H1 (cell line): ENCODE measurements at regions not wholly inside any gene's neighbourhood (a gene's known extent, or its start where the extent isn't known, plus 50 kb on each side); places are given as distances from the start of the nearest gene placed in this dataset.

ENCODE experiments used
- CTCF ChIA-PET: fragments of 300-600 bp; sonication (Branson Sonifier 250); formaldehyde crosslinking; loops from one replicate; lab custom pipeline; 2021; ENCODE audit not compliant: partially characterized antibody; lab: Charles Lee
- POLR2A ChIA-PET: fragments of 300-600 bp; sonication (Branson Sonifier 250); formaldehyde crosslinking; loops from one replicate; lab custom pipeline; 2021; ENCODE audit warnings: inconsistent platforms; ENCODE audit not compliant: partially characterized antibody; lab: Charles Lee
- DNase-seq, 2 experiments: peaks; one replicate each; pipeline versions ENCODE4 v3.0.0 to v3.0.0-alpha.2; 2010 to 2022; ENCODE audit warnings: low spot score in 2 of 2, low read depth in 1 of 2, mixed read lengths in 1 of 2
- FAIRE-seq: peaks from 2 replicates; lab custom pipeline; 2011; peaks lifted over from hg19 to GRCh38; lab: Jason Lieb, UNC
- H2AFZ ChIP-seq: 2 replicates; pipeline ENCODE4 v1.8.1; 2012; ENCODE audit warnings: low read length, inconsistent platforms
- H2AK5ac ChIP-seq: 2 replicates; pipeline ENCODE4 v1.6.1; 2013; ENCODE audit warnings: low read depth, low read length
- H2BK120ac ChIP-seq: replicated peaks from 2 replicates; pipeline ENCODE3; 2013; ENCODE audit warnings: low read depth, low read length, inconsistent platforms
- H2BK12ac ChIP-seq: 2 replicates; pipeline ENCODE4 v1.6.1; 2013; ENCODE audit warnings: low read depth, low read length
- H2BK15ac ChIP-seq: 2 replicates; pipeline ENCODE4 v1.6.1; 2013; ENCODE audit warnings: low read length
- H2BK20ac ChIP-seq: 2 replicates; pipeline ENCODE4 v1.6.1; 2013; ENCODE audit warnings: low read length
- H2BK5ac ChIP-seq: 2 replicates; pipeline ENCODE4 v1.6.1; 2013; ENCODE audit warnings: low read depth, low read length
- H3K14ac ChIP-seq: 2 replicates; pipeline ENCODE4 v1.6.1; 2013; ENCODE audit warnings: inconsistent platforms; ENCODE audit not compliant: insufficient read length
- H3K18ac ChIP-seq: 2 replicates; pipeline ENCODE4 v1.6.1; 2013; ENCODE audit warnings: low read length; ENCODE audit errors: extremely low read depth
- H3K23ac ChIP-seq: 2 replicates; pipeline ENCODE4 v1.6.1; 2013; ENCODE audit warnings: inconsistent platforms; ENCODE audit not compliant: insufficient read length
- H3K23me2 ChIP-seq: 2 replicates; pipeline ENCODE4 v1.6.1; 2013; ENCODE audit warnings: low read depth, low read length
- H3K27ac ChIP-seq: 2 replicates; pipeline ENCODE4 v1.6.1; 2011; ENCODE audit warnings: low read depth, low read length, inconsistent platforms
- H3K27me3 ChIP-seq, 4 experiments: replicated peaks in 1 of 4; 1 replicate in 1 of 4; 2 replicates in 3 of 4; pipeline versions ENCODE4 v1.6.1 to v1.8.1; 2011 to 2013; ENCODE audit warnings: low read length in 3 of 4, mild to moderate bottlenecking in 3 of 4, inconsistent platforms in 2 of 4, mixed read lengths in 2 of 4, moderate library complexity in 1 of 4; ENCODE audit not compliant: control insufficient read depth in 3 of 4, insufficient read depth in 3 of 4; ENCODE audit errors: extremely low read depth in 1 of 4
- H3K36me3 ChIP-seq, 4 experiments: 2 replicates each; pipeline versions ENCODE4 v1.6.1 to v1.8.1; 2011 to 2013; ENCODE audit warnings: mild to moderate bottlenecking in 4 of 4, low read length in 3 of 4, moderate library complexity in 2 of 4, control low read depth in 1 of 4, inconsistent platforms in 1 of 4; ENCODE audit not compliant: insufficient read depth in 4 of 4, control insufficient read depth in 2 of 4
- H3K4ac ChIP-seq: replicated peaks from 2 replicates; pipeline ENCODE3; 2013; ENCODE audit warnings: low read length, low read depth, mixed read lengths, inconsistent platforms; ENCODE audit not compliant: insufficient read length
- H3K4me1 ChIP-seq, 4 experiments: replicated peaks in 1 of 4; 1 replicate in 1 of 4; 2 replicates in 3 of 4; pipeline versions ENCODE4 v1.6.1 to v1.8.1; 2011 to 2013; ENCODE audit warnings: low read length in 3 of 4, inconsistent platforms in 2 of 4, mixed read lengths in 1 of 4; ENCODE audit not compliant: insufficient read depth in 4 of 4, control insufficient read depth in 3 of 4
- H3K4me2 ChIP-seq, 2 experiments: 2 replicates each; pipeline versions ENCODE4 v1.6.1 to v1.8.1; 2011 to 2013; ENCODE audit warnings: low read depth in 2 of 2, low read length in 2 of 2, control low read depth in 1 of 2, inconsistent platforms in 1 of 2, mild to moderate bottlenecking in 1 of 2; ENCODE audit not compliant: insufficient read depth in 1 of 2
- H3K4me3 ChIP-seq, 4 experiments: fragments of 200-600, 300-600 bp in 1 of 4; sonication (generic), shearing (Covaris generic), sonication (Bioruptor Twin) in 1 of 4; 2 replicates each; pipeline versions ENCODE4 v1.5.1 to v1.8.1; 2011 to 2016; ENCODE audit warnings: low read length in 4 of 4, low read depth in 3 of 4, control low read depth in 2 of 4, inconsistent platforms in 2 of 4, mild to moderate bottlenecking in 2 of 4, mixed read lengths in 1 of 4, moderate library complexity in 1 of 4; ENCODE audit not compliant: insufficient read depth in 2 of 4; ENCODE audit errors: extremely low read depth in 1 of 4
- H3K56ac ChIP-seq: replicated peaks from 2 replicates; pipeline ENCODE3; 2013; ENCODE audit warnings: low read depth, mild to moderate bottlenecking, mixed read lengths, low read length, inconsistent platforms; ENCODE audit not compliant: insufficient read length
- H3K79me1 ChIP-seq: 2 replicates; pipeline ENCODE4 v1.6.1; 2013; ENCODE audit warnings: low read depth, low read length, control low read depth
- H3K79me2 ChIP-seq, 2 experiments: 2 replicates each; pipeline versions ENCODE4 v1.6.1 to v1.8.1; 2012 to 2013; ENCODE audit warnings: low read length in 2 of 2, mild to moderate bottlenecking in 2 of 2, inconsistent platforms in 1 of 2; ENCODE audit not compliant: insufficient read depth in 2 of 2, control insufficient read depth in 1 of 2
- H3K9ac ChIP-seq, 4 experiments: replicated peaks in 1 of 4; 1 replicate in 1 of 4; 2 replicates in 3 of 4; pipeline versions ENCODE4 v1.6.1 to v1.8.1; 2011 to 2013; ENCODE audit warnings: low read depth in 3 of 4, low read length in 3 of 4, control low read depth in 2 of 4, mild to moderate bottlenecking in 2 of 4, moderate library complexity in 2 of 4, inconsistent platforms in 1 of 4; ENCODE audit errors: extremely low read depth in 1 of 4
- H3K9me3 ChIP-seq, 2 experiments: 2 replicates each; pipeline versions ENCODE4 v1.6.1 to v1.8.1; 2012 to 2013; ENCODE audit warnings: mild to moderate bottlenecking in 2 of 2, moderate library complexity in 2 of 2, control low read depth in 1 of 2, inconsistent platforms in 1 of 2, low read depth in 1 of 2, low read length in 1 of 2, mixed read lengths in 1 of 2; ENCODE audit not compliant: insufficient read depth in 2 of 2
- H4K20me1 ChIP-seq, 2 experiments: replicated peaks in 1 of 2; 2 replicates each; pipeline versions ENCODE3 to v1.8.1; 2011 to 2013; ENCODE audit warnings: inconsistent platforms in 2 of 2, low read length in 2 of 2, mild to moderate bottlenecking in 1 of 2; ENCODE audit not compliant: insufficient read depth in 2 of 2, control insufficient read depth in 1 of 2
- H4K5ac ChIP-seq: 2 replicates; pipeline ENCODE4 v1.6.1; 2013; ENCODE audit warnings: low read length, low read depth, mixed read lengths, inconsistent platforms; ENCODE audit not compliant: insufficient read length
- H4K8ac ChIP-seq: 2 replicates; pipeline ENCODE4 v1.8.0; 2013; ENCODE audit warnings: mild to moderate bottlenecking, moderate library complexity, low read length, inconsistent platforms; ENCODE audit not compliant: insufficient read depth; ENCODE audit errors: extremely low read depth
- H4K91ac ChIP-seq: replicated peaks from 2 replicates; pipeline ENCODE3; 2013; ENCODE audit warnings: low read length, mixed read lengths, inconsistent platforms; ENCODE audit not compliant: insufficient read length
- ASH2L ChIP-seq: fragments of 200-600, 300-600 bp; sonication (generic); IDR thresholded peaks from one replicate; pipeline ENCODE4 v1.7.1; 2017; ENCODE audit warnings: low read length
- CBX5 ChIP-seq: fragments of 300-800, 300-1000 bp; sonication (generic); IDR thresholded peaks from 2 replicates; pipeline ENCODE4 v1.7.1; 2016; ENCODE audit warnings: antibody characterized with exemption, low read length, low read depth
- CBX8 ChIP-seq: fragments of 300-800, 300-1000 bp; sonication (generic); IDR thresholded peaks from 2 replicates; pipeline ENCODE4 v1.7.1; 2016; ENCODE audit warnings: low read depth, low read length, borderline replicate concordance
- CHD1 ChIP-seq: IDR thresholded peaks from 2 replicates; pipeline ENCODE4 v1.6.1; 2012; ENCODE audit warnings: low read depth, low read length, improper control_type of control experiment
- FOSL1 ChIP-seq: IDR thresholded peaks from 2 replicates; pipeline ENCODE4 v1.6.1; 2011; ENCODE audit warnings: mild to moderate bottlenecking, low read depth, low read length, moderate library complexity; ENCODE audit not compliant: insufficient read depth
- JUN ChIP-seq: IDR thresholded peaks from 2 replicates; pipeline ENCODE4 v1.6.1; 2011; ENCODE audit warnings: low read depth, mild to moderate bottlenecking, improper control_type of control experiment, low read length
- KDM1A ChIP-seq: fragments of 200-600, 300-600 bp; sonication (generic); IDR thresholded peaks from 2 replicates; pipeline ENCODE4 v1.7.1; 2016; ENCODE audit warnings: mild to moderate bottlenecking, low read length, borderline replicate concordance
- KDM4A ChIP-seq: IDR thresholded peaks from one replicate; pipeline ENCODE4 v1.7.1; 2012; ENCODE audit warnings: low read depth, mild to moderate bottlenecking, moderate library complexity, low read length, inconsistent platforms; ENCODE audit not compliant: severe bottlenecking
- PHF8 ChIP-seq: fragments of 200-600 bp; sonication (generic); conservative IDR thresholded peaks from 2 replicates; pipeline ENCODE4 v1.7.1; 2012; ENCODE audit warnings: low read depth, mild to moderate bottlenecking, inconsistent platforms, low read length, moderate library complexity
- POLR2AphosphoS5 ChIP-seq: IDR thresholded peaks from 2 replicates; pipeline ENCODE4 v1.6.1; 2011; ENCODE audit warnings: low read depth, low read length
- POU5F1 ChIP-seq: IDR thresholded peaks from 2 replicates; pipeline ENCODE4 v1.6.1; 2011; ENCODE audit warnings: low read depth, mild to moderate bottlenecking, low read length, moderate library complexity
- SAP30 ChIP-seq: fragments of 300-600 bp; sonication (generic); IDR thresholded peaks from 2 replicates; pipeline ENCODE4 v1.7.1; 2012; ENCODE audit warnings: low read length, moderate library complexity, mild to moderate bottlenecking, inconsistent platforms; ENCODE audit not compliant: insufficient read depth, insufficient replicate concordance
- SIX5 ChIP-seq: IDR thresholded peaks from 2 replicates; pipeline ENCODE4 v1.6.1; 2011; ENCODE audit warnings: mild to moderate bottlenecking, low read depth, low read length
- SP1 ChIP-seq: IDR thresholded peaks from 2 replicates; pipeline ENCODE4 v1.6.1; 2011; ENCODE audit warnings: low read depth, low read length
- TAF7 ChIP-seq: optimal IDR thresholded peaks from 2 replicates; pipeline ENCODE3; 2011; ENCODE audit warnings: low read depth, mild to moderate bottlenecking, inconsistent platforms, low read length, moderate library complexity, borderline replicate concordance
- TBP ChIP-seq: IDR thresholded peaks from 2 replicates; pipeline ENCODE4 v1.6.1; 2011; ENCODE audit warnings: low read depth, low read length, improper control_type of control experiment
- WGBS, 2 experiments: shearing (Covaris generic) in 1 of 2; methylation state at CpG; one replicate each; pipeline versions ENCODE4 v1.1.6 to v1.1.7; 2013 to 2015; ENCODE audit warnings: low lambda C conversion rate in 2 of 2, mixed read lengths in 2 of 2, inconsistent platforms in 1 of 2, low coverage in 1 of 2, missing lambda C conversion rate in 1 of 2; ENCODE audit not compliant: insufficient replicate concordance in 2 of 2, insufficient coverage in 1 of 2, insufficient read length in 1 of 2; ENCODE audit errors: extremely low coverage in 1 of 2, missing lambda C conversion rate in 1 of 2; 5-methylcytosine and 5-hydroxymethylcytosine counted together

GRCh38 chr1:102640312-102640711 is 468.0 kb downstream of the COL11A1 start:
- no peak for DNase-seq
- Histone ChIP-seq H2AFZ (no peak overlapping the region), H4K8ac (no peak overlapping the region), H3K79me2 (no peaks in the 10 kb centered on the region), H2AK5ac (no peak overlapping the region), H3K4ac (no peak overlapping the region), H3K14ac (no peak overlapping the region), H3K23me2 (no peaks in the 10 kb centered on the region), H3K9me3 (no peaks in the 10 kb centered on the region), H3K27me3 (no peaks in the 10 kb centered on the region), H3K23ac (no peak overlapping the region), H3K56ac (no peak overlapping the region), H4K5ac (no peak overlapping the region), H4K20me1 (no peaks in the 10 kb centered on the region), H3K27ac (no peak overlapping the region), H3K4me1 (no peaks in the 10 kb centered on the region), H2BK5ac (no peak overlapping the region), H2BK12ac (no peak overlapping the region), H3K4me3 (no peak overlapping the region), H2BK120ac (no peak overlapping the region), H3K79me1 (no peaks in the 10 kb centered on the region), H3K36me3 (no peaks in the 10 kb centered on the region), H3K9ac (no peak overlapping the region), H3K18ac (no peak overlapping the region), H4K91ac (no peak overlapping the region), H2BK15ac (no peak overlapping the region), H2BK20ac (no peak overlapping the region), H3K4me2 (no peak overlapping the region)
- CTCF ChIA-PET = no interaction called here
- 76% methylated on average over 1 of the region's 1 CpG; no CpG with 5 or more reads in 1 of the 2 experiments for WGBS, 2 experiments
- FAIRE-seq = no peak
- POLR2A ChIA-PET = no interaction called here
- TF ChIP-seq PHF8 = no peak
- TF ChIP-seq CBX8 = no peak
- TF ChIP-seq CBX5 = no peak
- TF ChIP-seq TBP = no peak
- TF ChIP-seq KDM4A = no peak
- TF ChIP-seq ASH2L = no peak
- no peak for TF ChIP-seq POU5F1
- no peak for TF ChIP-seq CHD1
- TF ChIP-seq KDM1A = no peak
- no peak for TF ChIP-seq POLR2AphosphoS5
- no peak for TF ChIP-seq SP1
- no peak for TF ChIP-seq SIX5
- no peak for TF ChIP-seq FOSL1
- TF ChIP-seq SAP30 = no peak
- no peak for TF ChIP-seq TAF7
- no peak for TF ChIP-seq JUN
